ENCODE measurements at regions not wholly inside any gene's neighbourhood (a gene's known extent, or its start where the extent isn't known, plus 50 kb on each side); places are given as distances from the start of the nearest gene placed in this dataset.

DNA sequence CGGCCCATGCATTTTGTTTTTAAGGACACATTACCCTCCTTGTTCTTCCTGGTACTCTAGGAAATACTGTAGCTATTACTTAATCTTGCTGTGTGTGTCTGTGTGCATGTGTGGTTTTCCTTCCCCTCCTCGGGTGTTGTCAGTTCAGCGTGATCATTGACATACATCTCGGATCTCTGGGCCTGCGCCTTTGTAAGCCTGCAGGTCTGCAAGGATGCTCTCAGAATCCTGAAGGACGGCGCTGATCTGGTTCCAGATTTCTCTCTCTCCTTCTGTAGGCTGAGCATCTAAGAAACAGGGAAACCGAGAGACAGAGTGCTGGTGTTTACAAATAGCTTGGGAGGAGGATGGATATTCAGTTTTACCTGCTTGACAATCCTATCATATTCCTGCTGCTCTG, 100.2 kb downstream of the CYRIA start:
- no peak for DNase-seq (ENCODE audit: low read depth in 2 of 2)

DNA sequence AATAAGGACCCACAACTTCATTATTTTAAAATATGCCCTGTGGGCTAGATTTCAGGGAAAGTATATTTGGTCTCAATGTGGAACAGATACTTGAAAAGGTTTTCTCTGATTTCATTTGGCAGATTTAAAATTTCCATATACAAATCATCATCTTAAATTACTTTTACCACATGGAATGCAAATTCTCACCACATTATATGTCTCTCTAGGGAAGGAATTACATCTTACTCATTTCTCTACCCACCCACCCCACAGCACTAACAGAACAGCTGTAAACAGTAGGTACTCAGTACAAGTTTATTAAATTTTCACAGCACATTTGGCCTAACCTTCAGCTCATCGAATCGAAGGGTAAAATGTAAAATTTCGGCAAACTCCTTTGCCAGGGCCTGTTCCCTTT, 104.0 kb downstream of the CYRIA start:
- no peak for DNase-seq (ENCODE audit: low read depth in 2 of 2)

DNA sequence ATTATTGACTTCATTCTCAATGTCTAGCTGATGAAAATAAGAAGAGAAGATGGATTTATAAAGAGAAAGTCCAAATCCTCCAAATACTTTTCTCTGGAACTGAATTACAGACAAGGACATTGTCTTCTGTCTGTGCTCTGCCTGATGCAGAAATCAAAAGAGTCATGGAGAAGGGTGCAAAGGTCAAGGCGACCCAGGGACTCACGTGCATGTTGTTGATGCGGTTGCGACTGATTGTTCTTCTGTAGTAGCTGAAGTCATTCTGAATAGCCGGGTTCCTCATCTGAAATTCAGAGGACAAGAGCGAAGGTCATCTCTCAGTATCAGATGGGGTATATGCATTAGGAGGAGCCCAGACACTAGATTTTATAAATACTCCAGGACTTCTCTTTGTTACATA, 104.4 kb downstream of the CYRIA start:
- DNase-seq (ENCODE audit: low read depth in 2 of 2): no peak

DNA sequence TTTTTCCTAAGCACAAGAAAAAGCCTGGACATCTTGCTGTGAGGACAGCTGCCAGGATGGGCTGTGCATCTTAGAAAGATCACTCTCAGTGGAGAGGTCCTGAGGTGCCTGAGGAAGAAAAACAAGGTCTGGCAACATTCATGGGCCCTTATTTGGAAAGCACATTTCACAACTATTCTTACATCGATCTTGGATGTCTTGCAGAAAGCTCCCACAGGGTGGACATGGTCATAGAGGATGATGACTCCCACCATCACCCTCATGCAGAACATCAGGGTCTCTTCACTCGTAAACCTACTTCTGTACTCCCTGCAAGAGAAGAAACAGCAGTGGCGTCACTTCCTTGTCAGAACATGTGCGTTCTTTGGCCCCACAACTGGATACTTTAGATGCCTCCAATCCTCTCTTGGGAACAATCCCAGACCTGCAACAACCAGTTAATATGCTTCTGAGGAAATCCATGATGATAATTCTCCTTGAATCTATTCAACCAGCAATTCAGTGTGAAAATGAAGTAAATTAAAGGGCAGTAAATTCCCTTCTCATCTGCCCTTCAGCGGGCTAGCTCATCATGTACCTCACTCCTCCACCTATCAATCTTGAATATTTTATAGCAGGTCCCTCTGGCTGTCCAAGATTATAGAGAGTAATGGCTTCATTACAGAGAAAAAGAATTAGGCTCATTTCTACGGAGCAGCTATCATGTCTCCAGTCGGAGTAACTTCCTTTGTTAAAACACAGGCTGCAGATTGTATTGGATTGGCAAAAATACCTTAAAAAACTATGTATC, 106.2 kb downstream of the CYRIA start:
- no peak for DNase-seq (ENCODE audit: low read depth in 2 of 2)

DNA sequence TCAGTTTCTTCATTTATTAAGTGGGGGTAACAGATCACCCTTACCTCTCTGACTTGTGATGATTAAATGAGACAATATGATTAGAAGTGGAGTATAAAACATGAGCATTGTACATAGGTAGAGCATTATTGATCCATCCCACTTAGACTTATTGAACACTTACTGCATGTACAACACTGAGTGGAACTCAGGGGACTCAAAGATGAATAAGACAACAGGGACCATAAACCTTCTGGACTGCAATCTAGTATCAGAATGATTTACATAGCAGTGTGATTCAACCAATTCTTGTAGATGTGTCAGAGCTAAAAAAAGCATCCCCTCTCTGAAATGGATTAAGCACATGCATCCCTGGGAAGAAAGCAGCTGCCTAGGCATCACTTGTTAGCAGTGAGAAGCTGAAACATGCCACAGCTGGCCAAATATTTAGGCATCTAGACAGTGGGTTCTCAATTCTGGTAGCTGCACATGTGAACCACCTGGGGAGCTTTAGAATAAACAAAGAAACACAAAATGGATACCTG, 111.5 kb downstream of the CYRIA start:
- DNase-seq (ENCODE audit: low read depth in 2 of 2): no peak

DNA sequence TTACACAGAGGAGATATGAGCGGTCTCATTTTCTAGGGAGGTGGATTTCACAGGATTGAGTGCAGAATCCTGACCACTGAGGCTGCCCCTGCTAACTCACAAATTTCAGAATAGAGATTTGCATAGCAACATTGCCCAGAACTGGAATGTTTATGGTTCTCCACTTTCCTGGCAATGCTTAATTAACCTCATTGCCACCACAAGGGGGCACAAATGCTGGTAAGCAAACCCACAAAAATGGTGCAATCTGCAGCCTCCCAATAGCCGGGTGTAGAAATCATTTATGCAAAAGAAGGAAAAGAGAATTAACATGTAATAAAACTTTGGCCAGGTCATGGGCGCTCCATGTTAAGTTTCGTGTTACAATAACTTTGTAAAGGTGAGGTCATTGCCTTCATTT, 112.4 kb downstream of the CYRIA start:
- DNase-seq (ENCODE audit: low read depth in 2 of 2): no peak

DNA sequence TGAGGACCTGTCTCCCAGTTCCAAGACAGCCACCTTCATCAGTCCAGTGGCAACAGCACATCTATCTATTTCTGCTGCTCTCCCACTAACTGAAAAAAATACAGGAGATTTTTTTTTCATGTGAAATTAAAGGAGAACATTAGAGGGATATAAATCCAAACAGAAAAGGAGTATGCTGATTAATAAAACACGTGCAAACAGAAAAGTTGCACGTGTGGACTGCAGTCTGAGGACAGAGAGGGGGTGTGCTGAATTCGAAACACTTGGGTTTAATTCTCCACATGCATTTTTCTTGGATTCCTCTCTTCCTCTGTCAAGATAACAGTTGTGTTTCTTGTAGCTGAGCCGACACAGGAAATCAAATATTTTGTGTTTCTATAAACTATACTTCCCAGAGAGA, 113.4 kb downstream of the CYRIA start:
- DNase-seq (ENCODE audit: low read depth in 2 of 2): no peak

DNA sequence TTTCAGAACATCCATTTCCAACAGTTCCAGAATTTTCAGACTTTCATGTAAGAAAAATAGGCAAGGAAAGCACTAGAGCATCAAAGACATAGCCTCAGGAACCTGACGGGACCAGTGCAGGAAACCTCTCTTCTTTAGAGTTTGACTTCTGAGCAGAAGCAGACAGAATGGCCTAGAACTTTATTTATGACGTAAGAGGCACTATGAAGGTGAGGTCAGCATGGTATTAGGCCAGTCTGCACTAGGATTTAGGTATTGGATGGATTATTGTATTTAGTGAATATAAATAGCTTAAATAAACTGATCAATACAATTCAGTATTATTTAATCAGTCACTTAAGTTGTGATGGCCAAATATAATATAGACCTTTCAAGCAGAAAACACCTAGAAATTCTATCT, 117.6 kb downstream of the CYRIA start:
- no peak for DNase-seq (ENCODE audit: low read depth in 2 of 2)

DNA sequence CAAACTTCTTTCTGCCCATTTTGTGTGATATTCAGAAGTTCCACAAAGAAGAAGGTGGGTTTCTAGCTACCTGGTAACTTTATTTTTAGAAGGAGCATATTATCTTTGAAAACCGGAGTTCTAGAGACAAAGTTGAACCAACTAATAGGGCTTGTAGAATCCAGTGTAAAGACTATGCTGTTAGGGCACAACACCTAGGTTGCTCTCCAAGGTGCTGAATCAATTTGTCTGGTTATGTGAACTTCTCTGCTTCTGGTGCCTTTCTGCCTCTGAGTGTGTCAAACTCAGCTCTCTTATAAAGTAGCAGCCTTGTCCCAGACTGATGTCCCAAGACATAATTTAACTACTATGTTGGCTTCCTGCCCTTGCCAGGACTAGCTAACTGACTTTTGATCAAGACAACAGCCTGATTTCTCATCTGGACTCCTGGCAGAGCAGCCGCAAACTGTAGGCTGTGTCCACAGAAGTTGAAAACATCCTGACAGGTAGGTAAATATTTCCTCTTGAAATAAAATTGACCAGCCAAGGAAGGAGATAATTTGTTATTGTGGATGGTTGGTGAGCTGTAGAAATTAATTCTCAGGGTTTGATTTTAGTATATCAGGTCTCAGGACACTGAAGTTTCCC, 119.4 kb downstream of the CYRIA start:
- DNase-seq (ENCODE audit: low read depth in 2 of 2): no peak

DNA sequence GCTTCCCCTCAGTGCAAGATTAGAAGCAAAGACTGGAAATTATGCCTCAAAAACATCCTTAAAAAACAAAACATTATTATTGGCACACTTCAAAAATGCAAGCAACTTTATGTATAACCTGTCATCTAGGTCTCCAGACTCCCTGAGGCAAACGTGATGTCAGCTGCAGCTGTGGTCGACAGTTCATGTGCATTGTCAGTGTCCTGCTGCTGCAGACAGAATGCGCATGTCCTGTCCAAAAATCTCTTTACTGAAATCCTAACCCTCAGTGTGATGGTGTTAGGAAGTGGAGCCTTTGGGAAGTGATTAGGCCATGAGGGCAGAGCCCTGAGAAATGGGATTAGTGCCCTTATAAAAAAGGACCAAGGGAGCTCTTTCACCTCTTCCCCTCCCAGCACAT, 126.9 kb downstream of the CYRIA start:
- DNase-seq (ENCODE audit: low read depth in 2 of 2): no peak

DNA sequence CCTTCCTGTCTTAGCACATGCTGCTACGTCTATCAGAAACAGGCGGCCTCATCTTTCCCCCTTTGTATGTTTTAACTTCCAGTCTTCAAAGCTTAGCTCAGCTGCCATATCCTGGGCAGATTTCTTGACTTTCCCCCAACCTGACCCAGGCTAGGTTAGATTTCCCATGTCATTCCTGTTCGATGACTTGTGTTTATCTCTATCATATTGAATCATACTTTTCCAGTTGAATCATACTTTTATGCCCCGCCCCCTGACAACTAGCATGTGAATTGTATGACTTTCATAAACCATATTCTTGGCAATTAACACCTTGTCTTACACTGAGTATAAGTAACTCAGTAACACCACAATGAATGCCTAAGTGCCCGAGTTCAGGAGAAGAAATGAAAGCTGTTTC, 128.3 kb downstream of the CYRIA start:
- DNase-seq (ENCODE audit: low read depth in 2 of 2): no peak

DNA sequence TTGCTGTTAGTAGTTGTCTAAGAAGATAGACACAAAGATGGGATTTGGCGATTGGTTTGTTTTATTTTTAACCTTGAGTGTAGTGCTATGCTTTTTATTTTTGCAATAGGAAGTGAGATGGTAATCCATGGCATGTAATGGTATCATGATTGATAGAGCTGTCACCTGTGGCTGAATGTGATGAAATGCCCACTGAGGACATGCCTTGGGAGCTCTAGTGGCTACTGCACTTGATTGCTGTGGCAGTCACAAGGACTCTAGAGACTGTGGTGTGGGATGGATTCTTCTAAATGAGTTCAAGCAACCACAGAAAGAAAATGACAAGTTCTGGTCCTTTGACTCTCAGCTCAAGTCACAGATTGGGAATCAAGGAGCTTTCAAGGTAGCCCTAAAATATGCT, 139.4 kb downstream of the CYRIA start:
- no peak for DNase-seq (ENCODE audit: low read depth in 2 of 2)

DNA sequence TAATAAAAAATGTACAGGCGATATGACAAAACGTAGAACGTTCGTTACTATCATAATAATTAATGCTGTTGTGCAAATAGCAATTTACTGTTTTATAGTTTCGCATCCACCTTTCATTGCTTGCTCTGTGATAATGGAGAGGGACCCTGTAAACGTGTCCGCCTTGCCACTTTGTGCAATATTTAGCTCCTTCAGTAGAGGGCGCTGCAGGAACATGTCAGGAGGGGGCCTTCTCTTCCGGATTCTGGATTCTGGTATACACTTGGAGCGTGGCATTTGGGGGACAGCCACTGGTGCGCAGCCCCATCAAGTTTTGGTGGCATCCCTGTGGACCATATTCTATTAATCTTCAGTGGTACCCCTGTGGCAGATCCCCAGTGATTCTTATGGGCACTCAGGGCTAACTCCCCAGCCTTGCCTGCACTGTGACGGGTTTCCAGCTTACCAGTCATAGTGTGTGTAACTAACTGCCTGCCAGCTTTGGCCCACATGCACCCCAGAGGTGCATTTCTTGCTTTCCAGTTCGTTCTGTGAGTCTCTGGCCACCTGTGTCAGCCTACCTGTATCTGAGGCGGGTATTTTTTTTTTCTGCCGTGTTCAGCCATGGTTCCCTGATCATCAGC, 140.3 kb downstream of the CYRIA start:
- no peak for DNase-seq (ENCODE audit: low read depth in 2 of 2)

DNA sequence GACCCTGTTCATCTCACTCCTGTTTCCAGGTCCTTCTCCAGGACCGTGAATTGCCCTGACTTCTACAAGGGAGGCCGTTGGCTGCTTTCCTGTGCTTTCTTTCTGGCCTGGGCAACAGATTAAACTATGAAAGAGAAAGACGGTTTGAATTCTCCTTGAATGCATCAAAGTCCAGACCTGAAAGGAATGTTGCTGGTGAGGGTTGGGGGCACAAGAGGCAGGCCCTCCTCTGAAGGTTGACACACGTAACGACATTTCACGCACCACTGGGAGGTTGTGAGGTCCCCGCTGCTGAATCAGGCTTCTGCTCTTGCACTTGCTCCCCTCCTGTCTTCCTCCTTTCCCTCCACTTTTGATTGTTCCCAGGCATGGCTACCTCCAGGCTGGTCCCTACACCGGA, 141.9 kb downstream of the CYRIA start:
- no peak for DNase-seq (ENCODE audit: low read depth in 2 of 2)

DNA sequence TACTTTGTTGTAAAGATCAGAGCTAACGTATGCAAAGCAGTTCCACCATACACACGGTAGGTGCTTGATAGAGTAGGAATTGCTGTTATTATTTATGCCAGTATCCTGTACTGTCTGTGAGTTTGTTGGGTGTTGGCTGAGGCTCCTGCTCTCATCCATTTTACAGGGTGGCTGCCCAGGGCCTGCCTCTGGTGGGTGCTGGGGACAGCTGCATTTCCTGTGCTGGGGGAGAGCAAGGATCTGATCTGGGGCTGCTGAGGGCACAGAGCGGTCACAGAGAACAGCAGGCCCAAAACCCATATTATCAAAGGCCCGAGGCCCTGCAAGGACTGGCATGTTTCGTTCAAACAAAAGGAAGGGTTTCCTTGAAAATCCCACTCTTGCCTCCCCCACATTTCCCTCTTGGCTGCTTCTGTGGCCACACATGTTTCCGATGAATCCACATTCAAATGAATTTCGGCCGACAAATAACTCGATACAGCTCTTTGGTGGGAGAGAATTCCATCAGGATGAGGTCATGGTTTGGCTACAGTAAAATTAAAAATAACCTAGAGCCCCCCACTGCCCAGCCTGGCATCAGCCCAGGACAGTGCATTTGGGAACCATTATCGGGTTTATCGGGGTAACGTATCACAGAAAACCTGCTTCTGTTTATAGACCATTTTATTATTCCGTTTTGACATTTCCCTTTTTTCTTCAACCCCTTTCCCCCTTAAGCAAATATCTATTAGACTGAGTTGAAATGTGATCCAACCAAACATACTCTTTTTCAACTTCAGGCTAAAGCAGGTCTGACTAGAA, 143.4 kb downstream of the CYRIA start:
- no peak for DNase-seq (ENCODE audit: low read depth in 2 of 2)

DNA sequence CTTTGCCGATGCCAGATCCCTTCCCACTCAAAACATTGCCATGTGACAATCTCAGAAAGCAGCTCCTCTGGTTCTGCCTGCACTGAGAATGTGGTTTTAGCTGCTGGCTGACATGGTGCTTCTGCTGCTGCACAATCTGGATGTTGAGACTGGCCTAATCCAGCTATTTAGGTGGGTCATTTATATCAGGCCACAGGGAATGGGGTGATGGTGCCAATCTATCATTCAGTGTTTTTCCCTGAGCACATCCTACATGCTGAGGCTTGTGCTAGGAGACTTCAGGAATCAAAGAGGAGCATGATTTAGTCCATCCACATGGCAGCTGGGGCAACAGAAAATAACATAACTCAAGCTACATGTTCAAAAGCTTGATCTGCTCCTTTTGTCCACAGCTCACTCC, 144.7 kb downstream of the CYRIA start:
- no peak for DNase-seq (ENCODE audit: low read depth in 2 of 2)

DNA sequence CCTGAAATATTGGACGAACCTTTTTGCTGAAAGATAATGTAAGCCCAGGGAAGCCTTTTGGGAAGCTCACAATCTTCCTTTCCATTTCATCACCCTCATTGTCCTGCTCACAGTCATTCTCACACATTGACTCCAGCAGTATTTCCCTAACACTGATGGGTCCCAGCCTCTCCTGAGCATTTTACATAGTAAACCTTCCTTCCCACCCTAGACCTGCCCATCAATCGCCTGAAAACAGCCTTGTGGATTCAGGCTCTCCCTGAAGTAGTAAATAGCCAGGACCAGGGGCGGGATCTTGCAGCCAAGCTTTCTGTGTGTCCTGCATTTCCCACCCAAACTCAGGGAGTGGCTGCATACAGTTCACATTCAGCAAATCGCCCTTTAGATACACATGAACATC, 149.9 kb downstream of the CYRIA start:
- DNase-seq (ENCODE audit: low read depth in 2 of 2): no peak

DNA sequence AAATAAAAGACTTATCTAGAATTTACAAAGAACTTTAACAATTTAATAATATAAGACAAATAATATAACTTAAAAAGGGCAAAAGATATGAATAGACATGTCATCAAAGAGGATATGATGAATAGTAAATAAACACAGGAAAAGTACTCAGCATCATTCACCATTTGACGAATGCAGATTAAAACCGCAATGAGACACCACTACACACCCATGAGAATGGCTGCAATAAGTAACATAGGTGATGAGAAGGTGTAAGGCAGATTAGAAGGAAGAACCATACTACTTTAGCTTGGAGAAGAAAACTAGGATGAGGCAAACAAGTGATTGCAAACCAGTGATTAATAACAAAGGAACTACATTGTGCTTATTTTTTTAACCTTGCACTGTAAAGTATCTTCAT, 152.0 kb downstream of the CYRIA start:
- DNase-seq (ENCODE audit: low read depth in 2 of 2): no peak

DNA sequence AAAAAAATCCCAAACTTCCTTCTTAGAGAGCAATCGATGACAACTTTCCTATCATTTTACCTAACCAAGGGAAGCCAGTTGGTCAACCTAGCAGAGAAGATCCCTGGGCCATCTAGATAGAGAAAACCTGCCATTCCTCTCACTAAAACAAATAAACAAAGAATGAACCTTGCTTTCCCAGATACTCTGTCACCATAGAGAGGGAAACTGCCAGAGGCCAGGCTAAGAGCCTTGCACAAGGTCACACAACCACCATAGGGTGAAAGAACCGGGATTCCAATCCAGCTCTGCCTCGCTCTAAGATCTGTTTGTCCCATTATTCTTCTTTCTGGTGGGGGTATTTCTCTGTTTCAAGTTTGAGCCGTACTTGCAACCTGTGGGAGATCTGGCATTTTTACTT, 154.6 kb downstream of the CYRIA start:
- no peak for DNase-seq (ENCODE audit: low read depth in 2 of 2)

DNA sequence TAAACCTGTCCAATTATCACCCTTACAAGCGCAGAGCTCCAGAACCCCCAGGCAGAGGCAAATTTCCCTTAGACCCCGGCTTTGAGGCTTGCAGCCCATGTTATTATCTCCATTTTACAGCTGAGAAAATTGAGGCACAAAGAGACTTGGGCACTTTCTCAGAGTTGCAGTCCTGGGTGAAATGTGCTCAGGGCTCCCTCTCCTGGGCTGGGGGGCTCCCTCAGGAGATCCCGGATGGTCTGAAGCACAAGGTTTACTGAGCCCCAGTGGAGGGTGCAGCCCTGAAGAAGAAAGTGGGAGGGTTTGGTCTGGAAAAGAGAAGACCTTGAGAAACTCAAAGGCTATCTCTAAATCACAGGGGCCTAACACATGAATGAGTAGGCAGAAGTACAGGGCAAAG, 156.6 kb downstream of the CYRIA start:
- no peak for DNase-seq (ENCODE audit: low read depth in 2 of 2)

DNA sequence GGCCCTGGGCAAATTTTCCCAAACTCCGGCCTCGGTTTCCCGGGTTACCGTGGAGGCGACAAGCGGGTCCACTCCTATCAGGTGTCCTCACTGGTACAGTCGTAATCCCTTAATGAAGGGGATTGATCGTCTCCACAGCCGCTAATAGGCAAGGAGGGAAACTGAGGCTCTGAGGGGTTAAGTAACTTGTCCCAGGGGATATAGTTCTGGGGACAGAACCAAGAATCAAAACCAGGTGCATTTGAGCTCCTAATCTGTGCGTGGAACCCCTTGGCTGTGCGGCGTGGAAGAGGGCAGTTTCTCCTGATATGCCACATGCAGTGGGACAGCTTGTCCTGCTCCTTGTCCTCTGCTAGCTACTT, 157.2 kb downstream of the CYRIA start:
- no peak for DNase-seq (ENCODE audit: low read depth in 2 of 2)
